HG02571 (cell line): ENCODE measurements at regions not wholly inside any gene's neighbourhood (a gene's known extent, or its start where the extent isn't known, plus 50 kb on each side); places are given as distances from the start of the nearest gene placed in this dataset.

Source experiments
- ATAC-seq: cut with Tn5 transposase; IDR thresholded peaks from one replicate; pipeline ENCODE4 v1.9.1; 2021; ENCODE audit warnings: mild to moderate bottlenecking, moderate library complexity; ENCODE audit not compliant: unreplicated experiment

GRCh38 chr1:94708299-94708685 is 111.9 kb upstream of the SLC44A3 start:
- ATAC-seq, result no peak

DNA sequence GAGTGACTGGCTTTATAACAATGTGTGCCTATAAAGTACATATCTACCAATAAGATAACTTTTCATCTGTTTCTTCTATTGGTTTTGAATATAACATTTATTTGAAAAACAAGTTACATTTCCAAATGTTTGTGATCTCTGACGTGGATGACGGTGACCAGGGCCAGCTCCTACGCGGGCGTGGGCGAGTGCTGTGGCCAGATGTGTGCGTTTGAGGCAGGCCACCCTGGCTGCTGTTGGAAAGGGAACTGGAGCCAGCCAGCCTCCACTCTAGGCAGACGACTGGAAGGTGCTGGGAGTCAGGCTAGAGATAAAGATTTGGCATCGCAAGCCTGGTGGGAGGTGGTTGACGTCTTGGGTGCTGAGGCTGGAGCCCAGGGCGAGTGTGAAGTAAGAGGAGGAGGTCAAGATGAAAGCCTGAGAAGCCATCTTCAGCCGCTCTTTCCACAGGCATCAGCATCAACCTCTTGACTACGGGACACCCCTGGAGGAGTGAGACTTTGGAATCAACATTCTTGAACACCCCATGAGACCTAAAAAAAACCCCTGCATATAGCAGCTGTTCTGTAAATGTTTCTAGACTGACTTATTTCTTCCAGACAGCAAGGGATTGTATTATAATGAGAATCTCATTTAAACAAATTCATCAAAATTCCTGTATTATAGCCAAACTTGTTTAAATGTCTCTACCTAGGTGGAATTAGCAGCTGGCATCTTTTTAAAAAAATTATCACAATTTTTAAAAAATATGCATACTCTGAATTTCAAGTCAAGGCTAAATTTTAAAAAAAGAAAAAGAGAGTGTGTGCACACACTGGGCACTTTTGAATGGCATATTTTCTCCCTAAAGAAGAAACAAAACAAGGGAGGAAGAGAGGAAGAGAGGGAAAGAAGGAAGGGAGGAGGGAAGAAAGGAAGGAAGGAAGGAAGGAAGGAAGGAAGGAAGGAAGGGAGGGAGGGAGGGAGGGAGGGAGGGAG is 112.5 kb upstream of the SLC44A3 start:
- no peak for ATAC-seq

DNA sequence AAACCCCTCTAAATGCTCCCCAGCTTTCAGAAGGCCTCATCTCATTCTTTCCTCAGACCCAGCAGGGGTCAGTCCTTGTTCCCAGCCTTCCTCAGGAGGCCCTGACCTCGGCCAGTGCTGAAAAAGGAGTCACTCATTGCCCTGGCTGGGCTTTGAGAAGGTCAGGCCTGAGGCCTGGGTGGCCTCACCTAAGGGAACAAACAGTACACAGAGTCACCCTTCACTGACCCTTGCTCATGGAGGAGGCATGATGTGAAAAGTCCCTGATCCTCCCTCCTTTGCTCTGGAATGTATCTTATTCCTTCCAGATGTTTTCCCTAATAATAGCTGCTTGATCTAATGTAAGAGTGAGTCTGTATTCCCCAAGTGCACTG is 117.7 kb upstream of the SLC44A3 start:
- no peak for ATAC-seq

- ATAC-seq, result no peak
These were observed 118.2 kb upstream of the SLC44A3 start for GRCh38 chr1:94701796-94702441.

GRCh38 chr1:94698759-94699502 is 121.2 kb upstream of the SLC44A3 start:
- no peak for ATAC-seq

DNA sequence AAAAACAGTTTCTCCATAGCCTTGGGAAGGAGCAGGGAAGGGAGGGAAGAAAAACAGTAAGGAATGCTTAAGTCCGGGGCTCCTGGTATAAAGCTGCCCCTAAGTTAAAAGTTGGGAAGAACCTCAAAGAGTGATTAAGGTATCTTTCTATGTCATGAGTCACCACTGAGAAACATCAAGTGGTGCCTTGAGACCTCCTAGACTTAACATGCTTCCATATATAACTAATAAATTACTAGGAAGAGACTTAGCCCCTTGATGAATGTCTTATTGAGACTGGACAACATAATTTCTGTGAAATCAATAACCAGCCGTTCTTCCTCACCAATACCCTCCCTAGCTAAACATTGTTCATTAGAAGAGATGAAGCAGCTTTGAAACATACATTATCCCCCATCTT is 121.8 kb upstream of the SLC44A3 start:
- no peak for ATAC-seq

GRCh38 chr1:94697839-94698238 is 122.3 kb upstream of the SLC44A3 start:
- ATAC-seq, result no peak

DNA sequence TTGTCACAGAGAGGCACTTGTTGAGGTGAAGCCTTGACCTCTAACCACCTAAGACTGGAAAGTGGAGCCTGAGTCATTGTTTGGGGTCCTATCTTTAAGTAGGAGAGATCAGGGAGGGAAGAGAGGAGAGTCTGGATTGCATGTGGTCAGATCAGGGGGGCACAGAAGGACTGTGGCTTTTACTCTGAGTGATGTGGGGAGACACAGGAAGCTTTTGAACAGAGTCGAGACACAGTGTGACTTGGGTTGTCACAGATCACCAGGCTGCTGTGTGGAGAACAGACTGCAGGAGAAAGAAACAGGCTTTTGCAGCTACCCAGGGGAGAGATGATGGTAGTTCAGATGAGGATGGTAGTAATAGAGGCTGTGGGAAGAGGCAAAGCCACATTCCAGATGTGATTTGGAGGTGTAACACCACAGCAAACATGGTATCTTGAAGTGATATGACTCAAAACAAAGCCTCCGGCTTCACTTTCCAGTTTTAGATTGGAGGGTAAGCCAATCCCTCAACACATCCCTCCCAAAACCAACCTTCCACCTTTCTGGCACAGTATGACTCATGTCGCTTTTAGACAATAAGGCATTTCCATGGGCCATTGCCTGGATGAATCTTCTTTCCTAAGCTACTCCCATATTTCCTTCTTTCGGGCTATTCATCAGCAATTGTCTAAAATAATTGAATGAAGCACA is 125.8 kb upstream of the SLC44A3 start:
- no peak for ATAC-seq

DNA sequence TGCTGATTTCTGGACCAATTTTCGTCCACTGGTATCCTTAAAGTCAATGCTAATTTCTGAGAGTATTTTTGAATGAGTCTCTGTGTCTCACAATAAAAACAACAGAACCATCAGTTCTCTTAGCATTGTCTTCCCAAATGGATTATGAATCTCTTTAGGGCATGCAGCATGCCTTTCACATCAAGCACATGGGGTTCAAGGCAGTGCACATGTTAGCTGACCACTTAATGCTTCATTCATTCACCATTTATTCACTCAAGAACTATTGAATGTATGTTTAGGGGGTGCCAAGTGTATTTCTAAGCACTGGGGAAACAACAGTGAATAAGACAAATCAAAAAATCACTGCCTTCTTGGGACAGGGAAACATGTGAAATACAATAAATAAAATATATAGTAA is 126.7 kb upstream of the SLC44A3 start:
- no peak for ATAC-seq

- no peak for ATAC-seq
These were observed 127.1 kb upstream of the SLC44A3 start for GRCh38 chr1:94693029-94693428.

DNA sequence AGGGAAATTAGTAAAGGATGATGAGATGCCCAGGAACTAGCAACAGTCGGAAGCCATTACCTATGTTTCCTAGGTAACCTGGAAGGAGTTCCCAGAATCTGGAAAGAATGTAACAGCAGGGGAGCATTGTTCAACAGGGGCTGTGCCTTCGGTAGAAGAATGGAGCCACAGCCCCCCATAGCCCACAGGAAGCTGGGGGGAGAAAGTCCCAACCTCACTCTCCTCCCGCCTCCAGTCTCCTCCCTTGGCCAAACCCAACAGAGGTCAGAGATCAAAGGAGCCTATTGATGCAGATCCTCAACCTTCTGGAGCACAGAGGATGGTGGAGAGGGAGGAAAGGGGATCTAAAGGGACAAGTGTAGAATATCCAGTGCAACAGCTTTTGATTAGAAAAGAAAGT is 131.5 kb upstream of the SLC44A3 start:
- ATAC-seq, result no peak

DNA sequence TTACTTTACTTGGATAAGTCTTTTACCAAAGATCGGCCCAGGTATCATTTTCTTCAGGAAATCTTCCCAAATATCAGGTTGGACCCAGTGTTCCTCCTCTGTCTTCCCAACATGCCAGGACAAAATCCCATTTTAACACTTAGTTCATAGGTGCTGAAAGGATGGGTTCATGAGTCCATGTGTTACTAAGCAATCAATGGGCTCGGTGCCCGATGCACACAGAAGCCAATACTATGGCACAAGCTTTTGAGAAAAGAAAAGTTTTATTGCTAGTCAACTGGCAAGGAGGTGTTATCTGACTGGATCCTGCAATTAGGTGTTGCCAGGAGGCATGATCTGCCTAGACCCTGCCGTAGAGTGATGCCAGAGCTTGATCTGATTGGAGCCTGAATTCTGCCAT is 133.3 kb upstream of the SLC44A3 start:
- ATAC-seq, result no peak

DNA sequence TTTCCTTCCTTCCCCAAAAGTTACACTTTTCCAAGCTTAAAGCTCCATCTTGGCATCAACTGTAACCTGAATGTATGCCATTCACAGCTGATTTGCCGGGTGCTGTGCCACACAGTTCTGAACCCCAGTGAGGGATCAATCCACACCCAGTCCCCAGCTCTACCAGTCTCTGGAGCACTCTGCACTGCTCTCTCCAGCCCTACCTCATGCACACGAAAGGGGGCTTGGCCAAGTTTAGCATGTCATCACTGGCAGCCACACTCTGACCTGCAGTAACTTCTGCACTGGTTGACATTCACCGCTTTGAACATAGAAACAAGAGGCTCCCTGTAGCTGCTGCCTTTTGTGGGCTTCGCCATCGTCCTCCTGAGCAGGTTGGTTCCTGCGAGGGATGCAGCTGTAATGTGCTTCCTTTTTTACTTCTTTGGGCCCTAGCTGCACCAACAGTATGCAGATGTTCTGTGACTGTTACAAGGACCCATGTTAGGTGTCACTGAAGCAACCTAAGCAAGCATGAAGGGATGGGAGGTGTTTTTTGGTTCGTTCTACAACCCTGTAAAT is 135.4 kb upstream of the SLC44A3 start:
- ATAC-seq, result no peak

DNA sequence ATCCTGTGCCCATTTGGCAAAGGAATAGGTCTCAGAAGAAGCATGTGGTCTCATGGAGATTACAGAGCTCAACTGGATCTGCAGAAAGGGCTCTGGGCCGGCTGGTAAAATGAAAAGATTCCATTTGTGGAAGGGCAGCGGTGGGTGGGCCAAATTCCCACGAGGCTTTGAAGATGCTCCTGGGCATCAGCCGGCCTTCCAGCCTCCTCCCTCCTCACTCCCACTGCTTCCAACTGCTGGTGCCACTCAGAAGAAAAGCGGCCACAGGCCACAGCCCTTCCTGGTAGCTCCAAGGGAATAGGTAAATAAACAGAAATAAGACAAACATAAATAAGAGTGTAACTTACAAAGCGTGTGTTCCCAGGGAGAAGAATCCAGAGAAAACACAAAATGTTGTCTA is 136.3 kb upstream of the SLC44A3 start:
- ATAC-seq, result no peak

DNA sequence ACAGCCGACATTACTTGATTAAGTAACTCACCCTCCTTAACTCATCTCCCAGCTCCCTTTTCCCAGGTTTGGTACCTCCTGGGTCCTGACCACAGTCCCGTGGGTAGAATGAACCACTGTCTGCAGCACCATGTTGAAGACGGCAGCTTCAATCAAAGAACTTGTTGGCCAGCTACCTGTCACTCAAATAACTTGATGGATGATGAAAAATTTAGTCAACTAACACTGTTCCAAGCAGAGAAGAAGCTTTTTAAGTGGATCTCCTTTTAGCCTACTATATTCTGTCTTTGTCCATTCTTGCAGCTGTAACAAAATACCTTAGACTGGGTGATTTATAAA is 138.4 kb upstream of the F3 start:
- ATAC-seq, result no peak

- ATAC-seq, result no peak
These were observed 137.9 kb upstream of the F3 start for GRCh38 chr1:94679332-94680038.

GRCh38 chr1:94678202-94678848 is 136.8 kb upstream of the F3 start:
- ATAC-seq, result no peak

DNA sequence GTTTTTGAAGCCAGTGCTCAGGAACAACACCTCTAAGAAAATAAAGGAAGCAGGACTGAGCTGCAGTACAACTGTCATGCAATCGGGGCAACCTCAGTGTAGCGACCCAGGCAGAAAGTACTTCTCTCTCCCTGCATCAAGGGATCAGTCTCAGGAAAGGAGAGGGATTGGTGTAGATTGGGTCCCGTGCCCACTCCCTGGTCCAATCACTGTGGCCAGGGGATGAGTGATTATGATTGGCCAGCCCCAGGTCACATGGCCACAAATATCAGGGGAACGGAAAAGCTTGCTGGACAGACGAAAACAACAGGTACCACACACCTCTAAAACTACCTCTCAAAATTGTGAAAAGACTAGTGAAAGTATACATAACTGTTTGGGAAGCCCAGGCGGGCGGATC is 136.2 kb upstream of the F3 start:
- no peak for ATAC-seq

DNA sequence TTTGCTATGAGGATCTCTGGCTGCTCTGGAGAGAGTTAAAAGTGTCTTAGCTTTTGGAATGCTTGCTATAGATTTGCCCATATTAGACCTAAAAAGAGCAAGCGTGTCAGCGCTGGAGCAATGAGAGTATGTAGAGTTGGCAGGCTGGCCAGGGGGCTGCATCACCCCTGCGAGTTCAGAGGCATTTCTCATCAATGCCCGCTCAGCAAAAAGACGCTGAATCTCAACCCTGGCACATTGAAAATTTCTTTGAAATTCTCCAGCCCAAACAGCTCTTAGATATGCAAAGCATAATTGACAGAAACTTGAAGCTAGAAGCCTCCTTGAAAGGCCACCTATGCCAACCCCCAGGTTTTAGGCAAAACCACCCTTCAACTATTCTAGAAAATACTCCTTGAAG is 135.5 kb upstream of the F3 start:
- no peak for ATAC-seq

DNA sequence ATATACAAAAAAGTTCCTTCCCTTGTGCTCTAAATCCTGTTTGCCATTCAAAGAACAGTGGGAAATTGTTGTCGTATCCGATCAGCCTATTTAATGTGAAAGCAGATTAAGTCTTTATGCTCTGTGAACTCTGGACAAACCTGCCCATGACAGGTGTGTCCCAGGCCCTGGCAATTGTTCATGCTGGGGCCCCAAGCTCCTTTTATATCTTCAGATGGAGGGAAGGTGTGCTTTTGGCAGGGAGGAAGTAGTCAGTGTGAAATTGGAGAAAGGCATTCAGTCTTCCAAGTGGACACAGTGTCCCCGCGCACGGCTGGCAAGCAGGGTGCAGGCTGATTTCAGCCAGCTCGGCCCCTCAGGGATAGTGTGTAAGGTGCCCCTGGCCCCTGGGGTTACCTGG is 135.1 kb upstream of the F3 start:
- ATAC-seq, result no peak
